SKM-1 treated with dmso at 0.1 percent for 144 hours (cell line): ENCODE measurements at regions not wholly inside any gene's neighbourhood (a gene's known extent, or its start where the extent isn't known, plus 50 kb on each side); places are given as distances from the start of the nearest gene placed in this dataset.
A peak's percentile ranks its signal among the peaks of the same experiment; 100 is the strongest.

Source experiments
- DNase-seq: peaks from one replicate; lab custom pipeline; 2025; ENCODE audit not compliant: unreplicated experiment; lab: John Stamatoyannopoulos, UW

GRCh38 chr1:57678138-57678537 lies 254.3 kb upstream of the DAB1 start:
- DNase-seq: no peak

DNA sequence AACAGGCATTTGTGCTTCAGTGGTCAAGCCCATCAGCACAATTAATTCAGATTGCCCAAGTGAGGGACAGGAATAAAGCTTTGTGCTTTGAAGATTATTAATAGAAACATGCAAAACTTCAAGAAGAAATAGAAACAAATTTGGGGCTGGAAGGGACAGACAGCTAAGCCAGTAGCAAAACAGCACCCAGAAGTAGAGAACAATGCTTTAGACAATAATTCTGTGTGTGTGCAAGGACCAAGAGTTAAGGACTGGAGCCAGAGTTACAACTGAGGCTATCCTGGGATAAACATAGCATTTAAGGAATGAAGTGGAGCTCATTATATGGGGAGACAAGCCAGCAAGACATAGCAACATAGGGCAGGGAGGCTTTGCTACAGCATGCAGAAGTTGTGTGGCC lies 251.9 kb upstream of the DAB1 start:
- DNase-seq: no peak

DNA sequence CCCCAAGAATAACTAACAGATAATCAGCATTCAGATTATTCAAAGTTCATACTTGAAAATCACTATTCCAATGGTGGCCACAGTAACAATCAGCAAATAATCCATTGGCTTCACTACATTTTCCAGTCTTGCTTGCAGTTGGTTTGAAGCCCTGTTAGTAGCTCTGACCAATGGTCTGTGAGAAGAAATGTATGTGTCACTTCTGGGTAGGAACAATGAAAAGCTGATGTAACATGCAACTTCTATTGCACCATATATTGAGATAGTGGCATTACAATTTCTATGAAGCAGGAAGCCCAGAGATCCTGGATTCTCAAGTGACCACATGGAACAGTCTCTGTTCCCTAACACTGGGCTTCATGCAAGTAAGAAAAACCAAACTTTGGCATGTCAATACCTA lies 250.9 kb upstream of the DAB1 start:
- peak; percentile 8 for DNase-seq

GRCh38 chr1:57672346-57673140 lies 248.7 kb upstream of the DAB1 start:
- no peak for DNase-seq

GRCh38 chr1:57671750-57672149 lies 247.9 kb upstream of the DAB1 start:
- no peak for DNase-seq

GRCh38 chr1:57659804-57660203 lies 235.9 kb upstream of the DAB1 start:
- DNase-seq: no peak

DNA sequence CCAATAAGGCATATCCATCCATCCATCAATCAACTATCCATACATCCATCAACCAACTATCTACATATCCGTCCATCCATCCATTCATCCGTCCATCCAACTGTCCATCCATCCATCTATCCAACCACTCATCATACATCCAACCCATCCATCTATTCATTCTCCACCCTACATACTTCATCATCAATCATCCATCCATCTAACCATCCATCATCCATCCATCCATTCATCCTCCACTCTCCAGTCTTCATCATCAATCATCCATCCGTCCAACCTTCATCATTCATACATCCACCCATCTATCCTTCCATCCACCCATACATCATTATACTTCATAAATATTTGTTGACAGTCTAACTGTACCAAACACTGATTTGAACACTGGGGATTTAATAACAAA lies 231.3 kb upstream of the DAB1 start:
- no peak for DNase-seq

DNA sequence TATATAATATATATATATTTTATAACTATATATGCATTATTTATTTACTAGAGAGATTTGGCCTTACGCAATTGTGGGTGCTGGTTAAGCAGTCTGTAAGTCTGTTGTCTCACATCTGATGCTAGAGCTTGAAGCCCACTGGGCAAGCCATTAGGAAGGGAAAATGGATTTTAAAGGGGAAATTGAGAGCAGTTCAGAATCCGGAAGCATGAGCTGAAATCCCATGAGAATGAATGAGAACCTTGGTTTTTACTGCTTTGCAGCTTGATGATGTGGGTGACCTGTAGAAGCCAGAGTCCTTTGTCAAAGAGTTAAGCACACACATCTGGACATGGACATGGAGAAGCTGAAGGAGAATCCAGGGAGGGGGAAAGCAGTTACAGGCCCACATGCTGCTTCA lies 220.8 kb upstream of the DAB1 start:
- DNase-seq: no peak

- no peak for DNase-seq
Observed at GRCh38 chr1:57638239-57638638, 214.4 kb upstream of the DAB1 start.

DNA sequence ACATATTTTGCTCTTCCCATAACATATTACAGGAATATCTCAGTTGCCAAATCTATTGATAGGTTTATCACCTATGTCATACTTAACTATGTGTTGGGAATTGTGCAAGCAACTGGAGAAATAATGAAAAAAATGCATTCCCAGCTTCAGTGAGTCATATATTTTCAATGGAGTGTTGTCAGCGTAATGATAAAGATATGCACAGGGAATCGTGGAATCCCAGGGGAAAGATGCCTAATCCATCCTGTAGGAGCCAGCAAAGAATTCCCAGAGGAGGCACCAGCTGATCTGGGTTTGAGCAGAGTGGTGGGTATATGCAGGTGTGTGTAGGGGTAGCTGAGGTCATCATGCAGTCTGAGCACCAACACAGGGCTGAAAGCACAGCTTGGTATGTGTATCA lies 213.3 kb upstream of the DAB1 start:
- no peak for DNase-seq

- DNase-seq: no peak
Observed at GRCh38 chr1:57633881-57634280, 210.0 kb upstream of the DAB1 start.

DNA sequence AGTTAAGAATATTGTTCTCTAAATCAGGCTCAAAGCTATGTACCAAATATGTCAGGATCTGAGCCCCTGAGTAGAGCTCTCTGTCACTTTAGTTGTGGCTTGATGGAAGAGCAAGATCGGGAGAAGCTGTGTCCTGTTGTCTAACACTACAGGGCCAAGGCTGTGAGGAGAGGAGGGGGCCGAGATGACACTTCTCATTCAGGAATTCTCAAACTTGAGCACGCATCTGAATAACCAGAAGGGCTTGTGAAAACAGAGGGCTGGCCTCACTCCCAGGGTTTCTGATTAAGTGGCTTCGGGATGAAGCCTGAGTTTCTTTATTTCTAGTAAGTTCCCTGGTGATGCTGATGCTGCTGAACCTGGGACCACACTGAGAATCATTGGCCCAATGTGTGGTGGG lies 209.2 kb upstream of the DAB1 start:
- DNase-seq: no peak

DNA sequence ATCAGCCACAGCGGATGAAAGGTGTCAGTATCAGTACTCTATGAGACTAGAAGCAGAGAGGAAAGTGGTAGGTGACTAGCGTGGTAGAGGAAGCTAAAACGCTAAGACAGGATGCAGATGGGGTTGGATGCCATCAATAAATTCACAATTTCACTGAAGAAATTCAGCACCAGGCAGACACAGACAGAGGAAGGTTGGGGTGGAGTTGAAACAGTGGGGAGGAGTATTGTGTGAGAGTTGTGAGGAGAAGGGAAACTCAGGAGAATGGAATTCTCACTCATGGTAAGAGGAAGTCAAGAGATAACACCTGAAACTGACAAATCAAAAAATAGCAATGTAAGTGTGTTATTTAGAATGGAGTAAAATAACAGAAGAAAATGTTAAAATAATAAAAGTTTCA lies 208.5 kb upstream of the DAB1 start:
- no peak for DNase-seq

DNA sequence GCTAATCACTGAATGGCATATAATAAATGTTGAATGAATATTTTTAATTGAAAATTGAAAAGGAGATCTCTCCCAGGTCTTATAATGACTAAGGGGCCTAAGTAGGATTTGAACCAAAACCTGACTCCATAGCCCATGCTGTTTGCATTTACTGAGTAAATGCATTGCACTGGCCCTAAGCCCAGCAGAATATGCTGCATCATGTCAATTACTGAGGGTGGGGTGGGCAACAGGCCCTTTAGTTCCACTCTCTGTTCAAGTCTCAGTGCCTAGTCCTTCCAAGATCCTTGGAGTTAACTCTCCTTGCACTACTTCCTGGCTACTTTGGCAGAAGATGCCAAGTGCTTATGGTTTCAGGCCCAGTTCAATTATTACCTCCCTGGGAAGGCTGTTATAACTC lies 203.8 kb upstream of the DAB1 start:
- no peak for DNase-seq

GRCh38 chr1:57623791-57624538 lies 200.1 kb upstream of the DAB1 start:
- DNase-seq: no peak

GRCh38 chr1:57623039-57623790 lies 199.4 kb upstream of the DAB1 start:
- DNase-seq: no peak

DNA sequence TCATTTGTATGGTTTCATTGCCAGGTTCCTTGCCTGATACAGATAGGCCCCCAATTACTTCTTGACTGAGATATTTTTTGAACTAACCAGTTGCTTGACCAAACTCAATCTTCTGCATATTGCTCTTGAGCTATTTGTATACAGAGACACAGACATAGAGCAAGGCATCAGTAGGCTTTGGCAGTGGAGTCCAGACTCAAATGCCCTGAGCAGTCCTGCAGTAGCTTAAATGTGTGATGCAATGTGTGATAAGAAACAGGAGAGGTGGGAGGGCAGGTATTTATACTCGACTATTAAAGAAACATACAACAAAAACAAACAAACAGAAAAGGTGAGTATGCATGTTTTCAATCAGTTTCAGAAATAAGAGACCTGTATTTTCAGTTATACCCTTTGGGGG lies 197.9 kb upstream of the DAB1 start:
- DNase-seq: no peak

DNA sequence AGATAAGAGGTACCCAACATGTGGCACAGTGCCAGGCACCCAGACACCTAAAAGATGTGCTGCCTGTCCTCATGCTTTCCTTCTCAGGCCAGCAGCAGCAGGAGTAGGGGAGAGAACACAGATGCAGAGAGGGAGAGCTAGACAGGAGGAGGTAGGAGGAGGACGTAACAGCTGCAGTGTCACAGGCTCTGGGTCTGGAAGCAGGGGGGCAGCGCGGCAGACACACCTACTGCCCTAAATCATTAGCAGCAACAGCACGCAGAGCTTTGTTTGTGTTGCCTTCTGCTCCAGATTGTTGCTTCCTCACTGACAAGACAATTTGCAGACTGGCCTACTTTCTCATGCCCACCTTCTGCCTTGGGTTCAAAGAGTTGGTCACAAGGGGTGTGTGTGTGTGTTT lies 196.7 kb upstream of the DAB1 start:
- no peak for DNase-seq

GRCh38 chr1:57616921-57617320 lies 193.1 kb upstream of the DAB1 start:
- DNase-seq: no peak

DNA sequence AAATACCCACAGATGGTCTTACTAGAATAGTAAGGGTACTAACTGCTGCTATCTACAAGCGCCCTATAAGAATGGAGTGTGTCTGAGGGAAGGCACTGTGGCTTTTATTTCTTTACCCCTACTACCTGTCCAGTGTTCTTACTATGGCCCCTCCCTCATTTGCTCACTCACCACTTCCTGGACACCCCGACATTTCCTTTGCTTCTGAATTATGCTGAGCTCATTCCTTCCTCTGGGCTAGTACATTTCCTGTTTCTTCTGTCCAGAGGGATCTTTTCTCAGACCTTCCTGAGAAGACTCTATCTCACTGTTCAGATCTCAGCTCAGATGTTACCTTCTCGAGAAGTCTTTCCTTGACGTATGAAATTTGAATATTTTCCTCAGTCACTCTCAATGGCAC lies 192.1 kb upstream of the DAB1 start:
- no peak for DNase-seq

DNA sequence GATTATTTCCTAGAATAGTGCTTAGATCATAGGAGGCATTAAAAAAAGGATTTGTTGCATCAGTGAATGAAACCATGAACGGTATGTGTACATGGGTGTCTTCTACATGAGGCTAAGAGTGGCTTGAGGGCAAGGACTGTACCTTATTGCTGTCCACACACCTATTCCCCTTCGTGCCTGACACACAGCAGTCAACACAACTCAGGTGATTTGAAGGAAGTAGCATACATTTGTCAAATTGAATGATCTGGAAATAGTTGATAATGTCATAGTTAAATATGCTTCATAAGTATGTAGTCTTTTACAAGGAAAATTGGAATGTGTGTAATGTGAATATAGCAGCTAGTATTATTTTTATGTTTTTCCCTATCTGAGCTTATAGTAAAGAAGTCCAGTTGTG lies 189.0 kb upstream of the DAB1 start:
- no peak for DNase-seq

GRCh38 chr1:57605933-57606332 lies 182.1 kb upstream of the DAB1 start:
- no peak for DNase-seq
